ENCODE measurements at regions not wholly inside any gene's neighbourhood (a gene's known extent, or its start where the extent isn't known, plus 50 kb on each side); places are given as distances from the start of the nearest gene placed in this dataset.

- H3K4me2 ChIP-seq (ENCODE audit: insufficient read depth in 1 of 2, low read depth in 2 of 2, low read length in 2 of 2), result no peak overlapping the region
- H4K8ac ChIP-seq (ENCODE audit: extremely low read depth, insufficient read depth, low read length), result no peak overlapping the region
- H4K20me1 ChIP-seq (replicated peaks in 1 of 2; ENCODE audit: control insufficient read depth in 1 of 2, insufficient read depth in 2 of 2, low read length in 2 of 2), result no peaks in the 10 kb centered on the region
- no peak overlapping the region for H3K23ac ChIP-seq (ENCODE audit: insufficient read length)
- H2BK12ac ChIP-seq (ENCODE audit: low read depth, low read length), result no peak overlapping the region
- H3K27ac ChIP-seq (ENCODE audit: low read depth, low read length), result no peak overlapping the region
- H3K36me3 ChIP-seq (ENCODE audit: control insufficient read depth in 2 of 4, insufficient read depth in 4 of 4, low read length in 3 of 4), result no peaks in the 10 kb centered on the region
- peaks cover 3 to 6% of the 10 kb centered on the region in 2 experiments; a peak in 2 of 4 replicates for H3K9me3 ChIP-seq (ENCODE audit: insufficient read depth in 2 of 2, low read depth in 1 of 2, low read length in 1 of 2)
- no peak overlapping the region for H2BK5ac ChIP-seq (ENCODE audit: low read depth, low read length)
- ChIA-PET POLR2A (ENCODE audit: partially characterized antibody) (no interaction called here), CTCF (ENCODE audit: partially characterized antibody) (interaction anchor here (0.6 to 0.9 kb wide), 2 partner anchors 10 to 335 kb away, joined by 3 read pairs; no protein-coding TSS in a partner anchor)
- H2BK120ac ChIP-seq (replicated peaks; ENCODE audit: low read depth, low read length), result no peak overlapping the region
- H3K18ac ChIP-seq (ENCODE audit: extremely low read depth, low read length), result no peak overlapping the region
- no peak overlapping the region for H2AFZ ChIP-seq (ENCODE audit: low read length)
- H3K4me3 ChIP-seq (ENCODE audit: extremely low read depth in 1 of 4, insufficient read depth in 2 of 4, low read depth in 3 of 4, low read length in 4 of 4), result no peak overlapping the region
- no peaks in the 10 kb centered on the region for H3K79me1 ChIP-seq (ENCODE audit: low read depth, low read length)
- H3K14ac ChIP-seq (ENCODE audit: insufficient read length), result no peak overlapping the region
- H3K23me2 ChIP-seq (ENCODE audit: low read depth, low read length), result no peaks in the 10 kb centered on the region
- H2AK5ac ChIP-seq (ENCODE audit: low read depth, low read length), result no peak overlapping the region
- no peak overlapping the region for H3K4ac ChIP-seq (replicated peaks; ENCODE audit: insufficient read length, low read depth, low read length)
- no peaks in the 10 kb centered on the region; a peak in 1 of 7 replicates for H3K27me3 ChIP-seq (replicated peaks in 1 of 4; ENCODE audit: control insufficient read depth in 3 of 4, extremely low read depth in 1 of 4, insufficient read depth in 3 of 4, low read length in 3 of 4)
- H4K5ac ChIP-seq (ENCODE audit: insufficient read length, low read depth, low read length), result no peak overlapping the region
- H2BK15ac ChIP-seq (ENCODE audit: low read length), result no peak overlapping the region
- no peak overlapping the region for H4K91ac ChIP-seq (replicated peaks; ENCODE audit: insufficient read length, low read length)
- 82% methylated on average over 2 of the region's 2 CpGs; no CpG with 5 or more reads in 1 of the 2 experiments for WGBS, 2 experiments (ENCODE audit: extremely low coverage in 1 of 2, insufficient coverage in 1 of 2, insufficient read length in 1 of 2, insufficient replicate concordance in 2 of 2, low coverage in 1 of 2, low lambda C conversion rate in 2 of 2, missing lambda C conversion rate in 1 of 2)
- H3K4me1 ChIP-seq (replicated peaks in 1 of 4; ENCODE audit: control insufficient read depth in 3 of 4, insufficient read depth in 4 of 4, low read length in 3 of 4), result peaks cover 0 to 4% (median 2%) of the 10 kb centered on the region in 4 experiments; a peak in 3 of 7 replicates
- DNase-seq (ENCODE audit: low read depth in 1 of 2, low spot score in 2 of 2), result no peak
- FAIRE-seq, result no peak
- H2BK20ac ChIP-seq (ENCODE audit: low read length), result no peak overlapping the region
- H3K56ac ChIP-seq (replicated peaks; ENCODE audit: insufficient read length, low read depth, low read length), result no peak overlapping the region
- H3K79me2 ChIP-seq (ENCODE audit: control insufficient read depth in 1 of 2, insufficient read depth in 2 of 2, low read length in 2 of 2), result no peaks in the 10 kb centered on the region
- no peak overlapping the region for H3K9ac ChIP-seq (replicated peaks in 1 of 4; ENCODE audit: extremely low read depth in 1 of 4, low read depth in 3 of 4, low read length in 3 of 4)
- no peak for TF ChIP-seq RXRA (IDR thresholded peaks at IDR 0.05; ENCODE audit: insufficient read depth, low read depth, low read length)
Observed at GRCh38 chr10:33542752-33543505, 208.5 kb upstream of the NRP1 start.

Measured in H1 (cell line).